Coronary artery (tissue), 2 donors: ENCODE measurements at regions not wholly inside any gene's neighbourhood (a gene's known extent, or its start where the extent isn't known, plus 50 kb on each side); places are given as distances from the start of the nearest gene placed in this dataset.

ENCODE experiments used
- DNase-seq: peaks from one replicate; pipeline ENCODE4 v3.0.0-alpha.2; 2017; ENCODE audit warnings: low spot score
- H3K27ac ChIP-seq, 2 donors: fragments of 200-600 bp; sonication (generic); one replicate each; pipeline ENCODE4 v1.5.1; 2016 to 2019
- H3K4me3 ChIP-seq: fragments of 200-600 bp; sonication (generic); 2 replicates; pipeline ENCODE4 v1.5.1; 2016; ENCODE audit warnings: mild to moderate bottlenecking, moderate library complexity
- CTCF ChIP-seq: fragments of 200-600 bp; sonication (generic); IDR thresholded peaks from one replicate; pipeline ENCODE4 v1.5.1; 2019; ENCODE audit warnings: antibody characterized with exemption

GRCh38 chr2:16014041-16014787, 73.9 kb downstream of the MYCN start:
- no peak for DNase-seq
- no peak overlapping the region for H3K27ac ChIP-seq
- no peak for TF ChIP-seq CTCF
- no peak overlapping the region for H3K4me3 ChIP-seq

- Histone ChIP-seq H3K27ac (no peak overlapping the region), H3K4me3 (no peak overlapping the region)
- no peak for TF ChIP-seq CTCF
- DNase-seq: no peak
These were observed 73.1 kb downstream of the MYCN start for GRCh38 chr2:16013359-16013911.

GRCh38 chr2:16012626-16013358, 72.4 kb downstream of the MYCN start:
- TF ChIP-seq CTCF: no peak
- DNase-seq: no peak
- H3K4me3 ChIP-seq: no peak overlapping the region
- no peak overlapping the region for H3K27ac ChIP-seq

- H3K4me3 ChIP-seq: no peak overlapping the region
- no peak for TF ChIP-seq CTCF
- no peak for DNase-seq
- no peak overlapping the region for H3K27ac ChIP-seq
These were observed 71.8 kb downstream of the MYCN start for GRCh38 chr2:16012029-16012596.

GRCh38 chr2:16011621-16011960, 71.2 kb downstream of the MYCN start:
- DNase-seq: no peak
- TF ChIP-seq CTCF: no peak
- Histone ChIP-seq H3K4me3 (no peak overlapping the region), H3K27ac (no peak overlapping the region)

- TF ChIP-seq CTCF: no peak
- Histone ChIP-seq H3K27ac (no peak overlapping the region), H3K4me3 (no peak overlapping the region)
- no peak for DNase-seq
These were observed 70.7 kb downstream of the MYCN start for GRCh38 chr2:16010951-16011620.
